DND-41 (cell line): ENCODE measurements at regions not wholly inside any gene's neighbourhood (a gene's known extent, or its start where the extent isn't known, plus 50 kb on each side); places are given as distances from the start of the nearest gene placed in this dataset.

Experiments
- ATAC-seq: fragments of 200-7000 bp; cut with Tn5 transposase; 3 replicates; pipeline ENCODE4 v1.9.1; 2021; ENCODE audit warnings: low read depth; ENCODE audit not compliant: insufficient read depth
- DNase-seq: peaks from one replicate; pipeline ENCODE4 v3.0.0-alpha.2; 2020
- H2AFZ ChIP-seq: 2 replicates; pipeline ENCODE4 v1.6.0; 2012; ENCODE audit warnings: low read depth, low read length
- H3K27ac ChIP-seq: 2 replicates; pipeline ENCODE4 v1.5.1; 2012; ENCODE audit warnings: low read length, inconsistent platforms
- H3K27me3 ChIP-seq: fragments of 200-600 bp; sonication (generic); 2 replicates; pipeline ENCODE4 v1.6.0; 2012; ENCODE audit warnings: low read length, mild to moderate bottlenecking, inconsistent platforms; ENCODE audit not compliant: insufficient read depth, poor library complexity
- H3K36me3 ChIP-seq: 2 replicates; pipeline ENCODE4 v1.5.1; 2012; ENCODE audit warnings: low read length, inconsistent platforms; ENCODE audit not compliant: insufficient read depth
- H3K4me1 ChIP-seq: 2 replicates; pipeline ENCODE4 v1.5.1; 2012; ENCODE audit warnings: mild to moderate bottlenecking, low read length; ENCODE audit not compliant: insufficient read depth
- H3K4me2 ChIP-seq: 2 replicates; pipeline ENCODE4 v1.6.0; 2012; ENCODE audit warnings: mild to moderate bottlenecking, moderate library complexity, low read length, inconsistent platforms; ENCODE audit not compliant: insufficient read depth
- H3K4me3 ChIP-seq, 2 experiments: fragments of 200-600 bp in 1 of 2; shearing (Covaris generic) in 1 of 2; 2 replicates each; pipeline ENCODE4 v1.5.1; 2012 to 2016; ENCODE audit warnings: inconsistent platforms in 2 of 2, low read length in 2 of 2, mild to moderate bottlenecking in 2 of 2, low read depth in 1 of 2, moderate library complexity in 1 of 2
- H3K79me2 ChIP-seq: 2 replicates; pipeline ENCODE4 v1.6.0; 2012; ENCODE audit warnings: low read length, inconsistent platforms; ENCODE audit not compliant: insufficient read depth
- H3K9ac ChIP-seq: 2 replicates; pipeline ENCODE4 v1.6.0; 2012; ENCODE audit warnings: low read depth, mild to moderate bottlenecking, inconsistent platforms, low read length, moderate library complexity
- H3K9me3 ChIP-seq: 2 replicates; pipeline ENCODE4 v1.5.1; 2012; ENCODE audit warnings: low read length, moderate library complexity, mild to moderate bottlenecking, inconsistent platforms; ENCODE audit not compliant: insufficient read depth, severe bottlenecking
- H4K20me1 ChIP-seq: 2 replicates; pipeline ENCODE4 v1.6.0; 2012; ENCODE audit warnings: low read length; ENCODE audit not compliant: insufficient read depth
- CTCF ChIP-seq: IDR thresholded peaks from 2 replicates; pipeline ENCODE4 v1.5.1; 2012; ENCODE audit warnings: borderline replicate concordance, low read length, moderate library complexity, mild to moderate bottlenecking; ENCODE audit not compliant: poor library complexity, severe bottlenecking; ENCODE audit errors: extremely low read depth
- EZH2 ChIP-seq: IDR thresholded peaks from 3 replicates; pipeline ENCODE4 v1.6.1; 2012; ENCODE audit warnings: borderline replicate concordance, low read depth, mild to moderate bottlenecking, moderate library complexity, low read length, inconsistent platforms; ENCODE audit not compliant: severe bottlenecking

GRCh38 chr3:80099559-80100066 is 331.8 kb upstream of the ROBO1 start:
- no peak for ATAC-seq
- no peaks in the 10 kb centered on the region for H4K20me1 ChIP-seq
- no peak overlapping the region for H3K9ac ChIP-seq
- TF ChIP-seq EZH2 = no peak
- no peak for TF ChIP-seq CTCF
- no peaks in the 10 kb centered on the region for H3K9me3 ChIP-seq
- no peaks in the 10 kb centered on the region for H3K4me1 ChIP-seq
- H2AFZ ChIP-seq = no peak overlapping the region
- H3K4me2 ChIP-seq = no peak overlapping the region
- H3K4me3 ChIP-seq = no peak overlapping the region
- H3K79me2 ChIP-seq = no peaks in the 10 kb centered on the region
- H3K27ac ChIP-seq = no peak overlapping the region
- DNase-seq = no peak
- no peaks in the 10 kb centered on the region for H3K27me3 ChIP-seq
- no peaks in the 10 kb centered on the region for H3K36me3 ChIP-seq

- H3K79me2 ChIP-seq = no peaks in the 10 kb centered on the region
- no peak for TF ChIP-seq CTCF
- no peak for TF ChIP-seq EZH2
- ATAC-seq (no peak), DNase-seq (no peak)
- H3K36me3 ChIP-seq = no peaks in the 10 kb centered on the region
- H3K27me3 ChIP-seq = no peaks in the 10 kb centered on the region
- no peak overlapping the region for H3K4me3 ChIP-seq
- H3K27ac ChIP-seq = no peak overlapping the region
- no peak overlapping the region for H2AFZ ChIP-seq
- no peak overlapping the region for H3K9ac ChIP-seq
- no peak overlapping the region for H3K4me2 ChIP-seq
- no peaks in the 10 kb centered on the region for H4K20me1 ChIP-seq
- H3K9me3 ChIP-seq = no peaks in the 10 kb centered on the region
- no peaks in the 10 kb centered on the region for H3K4me1 ChIP-seq
Observed at GRCh38 chr3:80097674-80098073, 329.9 kb upstream of the ROBO1 start.

DNA sequence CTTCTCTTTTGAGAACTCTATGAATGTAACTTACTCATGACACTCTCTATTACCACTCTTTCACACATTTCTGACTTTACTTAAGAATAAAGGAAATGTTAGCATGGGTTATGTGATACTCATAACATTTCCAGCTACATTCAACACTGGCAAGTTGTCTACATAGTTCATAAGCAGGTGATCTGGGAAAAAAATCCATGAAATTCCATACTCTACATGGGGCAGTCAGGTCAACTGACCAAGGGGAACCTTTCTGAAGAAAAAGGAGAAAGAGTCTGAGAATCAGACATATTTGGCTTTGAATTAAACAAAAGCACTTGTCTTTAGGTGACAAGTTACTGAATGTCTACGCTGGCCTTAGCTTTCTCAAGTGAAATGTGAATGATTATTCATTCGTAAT is 329.1 kb upstream of the ROBO1 start:
- Histone ChIP-seq H4K20me1 (no peaks in the 10 kb centered on the region), H3K4me2 (no peak overlapping the region), H3K27ac (no peak overlapping the region), H3K27me3 (no peaks in the 10 kb centered on the region), H3K4me1 (no peaks in the 10 kb centered on the region), H3K79me2 (no peaks in the 10 kb centered on the region), H3K4me3 (no peak overlapping the region), H3K36me3 (no peaks in the 10 kb centered on the region), H3K9me3 (no peaks in the 10 kb centered on the region), H2AFZ (no peak overlapping the region), H3K9ac (no peak overlapping the region)
- DNase-seq (no peak), ATAC-seq (no peak)
- TF ChIP-seq CTCF = no peak
- no peak for TF ChIP-seq EZH2

DNA sequence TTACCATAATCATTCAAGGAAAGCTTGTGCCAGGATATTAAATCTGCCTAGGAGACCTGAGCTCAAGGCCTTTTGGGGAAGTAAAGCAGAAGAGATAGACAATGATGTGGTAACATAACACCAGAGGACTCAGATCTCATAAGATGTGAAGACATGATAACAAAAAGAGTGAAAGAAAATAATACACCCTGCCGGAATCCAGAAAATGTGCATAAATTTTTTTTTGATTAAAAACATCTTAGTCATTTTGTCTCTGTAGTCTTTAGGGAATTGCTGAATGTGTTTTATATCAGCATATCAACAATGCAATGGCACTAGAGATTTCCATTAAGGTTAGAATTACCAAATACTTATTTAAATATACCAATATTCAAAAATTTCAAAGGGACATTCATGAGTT is 326.8 kb upstream of the ROBO1 start:
- Histone ChIP-seq H3K27ac (no peak overlapping the region), H3K9me3 (no peaks in the 10 kb centered on the region), H2AFZ (no peak overlapping the region), H3K4me1 (no peaks in the 10 kb centered on the region), H3K4me2 (no peak overlapping the region), H4K20me1 (no peaks in the 10 kb centered on the region), H3K4me3 (no peak overlapping the region), H3K36me3 (no peaks in the 10 kb centered on the region), H3K27me3 (no peaks in the 10 kb centered on the region), H3K79me2 (no peaks in the 10 kb centered on the region), H3K9ac (no peak overlapping the region)
- no peak for ATAC-seq
- no peak for DNase-seq
- TF ChIP-seq CTCF (no peak), EZH2 (no peak)
